ENCODE measurements at regions not wholly inside any gene's neighbourhood (a gene's known extent, or its start where the extent isn't known, plus 50 kb on each side); places are given as distances from the start of the nearest gene placed in this dataset.

DNA sequence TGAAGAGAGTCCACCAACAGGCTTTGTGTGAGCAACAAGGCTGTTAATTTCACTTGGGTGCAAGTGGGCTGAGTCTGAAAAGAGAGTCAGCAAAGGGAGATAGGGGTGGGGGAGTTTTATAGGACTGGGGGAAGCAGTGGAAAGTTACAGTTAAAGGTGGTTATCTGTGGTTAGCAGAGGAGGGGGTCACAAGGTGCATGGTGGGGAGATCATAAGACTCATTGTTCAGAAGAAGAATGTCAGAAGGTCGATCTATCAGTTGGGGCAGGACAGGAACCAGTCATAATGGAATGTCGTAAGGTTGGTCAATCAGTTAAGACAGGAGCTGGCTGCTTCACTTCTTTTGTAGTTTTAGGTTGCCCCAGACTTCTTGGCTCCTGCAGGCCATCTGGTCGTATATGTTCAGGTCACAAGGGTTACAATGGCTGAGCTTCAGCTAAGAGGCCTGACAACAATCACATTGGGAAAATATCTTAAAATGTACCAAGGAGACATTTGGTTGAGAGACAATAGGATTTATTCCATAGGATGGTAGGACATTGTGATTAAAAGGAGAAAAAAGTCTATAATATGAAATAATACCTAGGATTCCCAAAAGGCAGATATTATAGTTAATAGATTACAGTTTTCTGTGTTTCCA is 356.4 kb downstream of the ANKRD7 start:
- no peak for DNase-seq

GRCh38 chr7:118583641-118584040 is 359.1 kb downstream of the ANKRD7 start:
- no peak for DNase-seq

- DNase-seq, result no peak
Observed at GRCh38 chr7:118586248-118586647, 361.7 kb downstream of the ANKRD7 start.

GRCh38 chr7:118590107-118590506 is 365.6 kb downstream of the ANKRD7 start:
- no peak for DNase-seq

DNA sequence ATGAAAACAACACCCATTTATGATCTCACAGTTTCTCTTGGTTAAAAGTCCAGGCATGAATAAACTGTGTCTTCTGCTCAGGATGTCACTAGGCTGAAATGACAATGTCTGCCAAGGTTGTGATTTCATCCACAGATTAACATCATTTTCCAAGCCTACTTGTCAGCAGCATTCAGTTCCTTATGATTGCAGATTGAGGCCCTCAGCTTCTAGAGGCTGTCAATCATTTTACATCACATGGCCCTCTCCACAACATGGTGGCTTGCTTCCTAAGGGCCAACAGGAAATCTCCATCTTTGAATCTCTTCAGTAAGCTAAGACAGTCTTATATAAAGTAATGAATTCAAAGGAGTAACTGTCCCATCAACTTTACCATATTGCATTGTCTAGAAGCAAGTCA is 377.6 kb downstream of the ANKRD7 start:
- no peak for DNase-seq

- DNase-seq, result no peak
Observed at GRCh38 chr7:118606602-118607001, 382.1 kb downstream of the ANKRD7 start.

- DNase-seq, result no peak
Observed at GRCh38 chr7:118609207-118609606, 384.7 kb downstream of the ANKRD7 start.

GRCh38 chr7:118615681-118616080 is 391.2 kb downstream of the ANKRD7 start:
- no peak for DNase-seq

- DNase-seq, result no peak
Observed at GRCh38 chr7:118621810-118622360, 397.4 kb downstream of the ANKRD7 start.

DNA sequence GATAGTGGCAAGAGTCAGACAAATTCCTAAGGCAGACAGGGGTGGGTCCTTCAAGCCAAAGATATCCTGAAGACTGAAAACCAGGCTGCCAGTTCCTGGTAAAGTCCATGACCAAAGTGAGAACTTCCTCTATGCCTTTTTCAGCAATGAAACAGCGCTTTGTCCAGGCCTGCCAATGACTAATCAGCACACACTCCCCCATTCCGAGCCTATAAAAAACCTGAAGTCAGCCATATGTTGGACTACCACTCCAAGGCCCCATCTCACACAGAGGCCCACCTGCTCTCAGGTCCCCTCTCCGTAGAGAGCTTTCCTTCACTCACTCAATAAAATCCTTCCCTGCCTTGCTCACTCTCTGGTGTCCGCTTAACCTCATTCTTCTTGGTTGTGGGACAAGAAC is 402.2 kb downstream of the ANKRD7 start:
- no peak for DNase-seq

GRCh38 chr7:118627467-118627866 is 403.0 kb downstream of the ANKRD7 start:
- DNase-seq, result no peak

- no peak for DNase-seq
Observed at GRCh38 chr7:118629898-118630438, 405.5 kb downstream of the ANKRD7 start.

- no peak for DNase-seq
Observed at GRCh38 chr7:118642396-118642795, 417.9 kb downstream of the ANKRD7 start.

- DNase-seq, result no peak
Observed at GRCh38 chr7:118644346-118644745, 419.8 kb downstream of the ANKRD7 start.

DNA sequence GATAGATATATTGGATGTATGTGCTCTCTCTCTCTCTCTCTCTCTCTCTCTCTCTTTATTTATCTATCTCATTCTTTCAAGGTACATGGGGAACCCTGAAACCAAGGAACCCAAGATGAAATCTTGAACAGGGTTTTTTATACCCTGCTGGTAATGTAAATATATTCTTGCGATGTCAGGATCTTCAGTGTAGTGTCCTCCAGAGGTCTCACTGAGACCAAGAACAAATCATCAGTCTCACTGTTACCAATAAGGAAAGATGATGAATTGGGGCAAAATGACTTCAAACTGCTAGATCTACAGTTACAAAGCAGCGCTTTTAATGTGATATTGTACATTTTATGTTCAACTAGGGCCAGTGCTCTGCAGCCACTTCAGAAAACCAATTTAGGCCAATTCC is 423.5 kb downstream of the ANKRD7 start:
- no peak for DNase-seq

DNA sequence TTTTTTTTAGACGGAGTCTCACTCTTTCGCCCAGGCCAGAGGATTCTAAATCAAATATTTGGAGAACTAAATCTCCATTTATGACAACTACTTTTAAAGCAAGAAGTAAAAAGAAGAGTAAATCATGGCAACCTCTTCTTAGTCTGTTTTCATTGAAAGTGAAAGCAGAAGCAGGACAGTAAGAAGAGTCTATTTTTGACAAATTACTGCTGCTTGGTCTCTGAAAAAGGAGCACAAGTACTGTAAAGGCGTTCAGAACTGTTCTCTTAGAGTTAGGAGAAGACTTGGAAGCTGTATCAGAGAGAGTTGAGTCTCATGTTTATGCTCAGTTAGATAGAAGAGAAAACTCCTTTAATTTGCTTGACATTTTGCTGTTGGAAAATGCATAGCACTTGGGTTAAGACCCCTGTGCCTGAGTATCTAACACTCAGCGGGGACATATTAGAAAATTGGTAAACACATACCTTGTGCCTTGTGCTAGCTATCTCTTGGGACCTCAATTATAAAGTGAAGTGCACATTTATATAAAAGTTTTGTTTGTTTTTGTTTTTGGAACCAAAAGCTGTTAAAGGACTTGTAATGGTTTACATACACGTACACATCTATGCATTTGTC is 433.0 kb downstream of the ANKRD7 start:
- DNase-seq, result no peak

DNA sequence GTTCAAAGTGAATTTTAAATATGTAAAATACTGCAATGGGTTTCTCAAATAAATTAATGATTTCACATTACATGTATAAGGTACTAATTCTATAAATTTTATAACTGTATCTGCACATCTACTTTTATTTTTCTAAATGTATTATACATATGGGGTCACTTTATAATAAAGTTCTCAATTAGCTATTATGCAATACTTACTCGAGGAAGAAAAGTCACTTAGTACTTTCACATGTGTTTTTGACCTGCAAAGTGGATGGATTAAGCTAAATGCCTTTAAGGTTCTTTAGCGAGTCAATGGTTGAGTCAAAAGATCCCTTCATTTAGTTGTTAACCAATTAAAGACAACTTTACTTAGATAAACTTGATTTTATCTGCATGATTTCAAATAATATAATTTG is 437.8 kb downstream of the ANKRD7 start:
- DNase-seq, result no peak

DNA sequence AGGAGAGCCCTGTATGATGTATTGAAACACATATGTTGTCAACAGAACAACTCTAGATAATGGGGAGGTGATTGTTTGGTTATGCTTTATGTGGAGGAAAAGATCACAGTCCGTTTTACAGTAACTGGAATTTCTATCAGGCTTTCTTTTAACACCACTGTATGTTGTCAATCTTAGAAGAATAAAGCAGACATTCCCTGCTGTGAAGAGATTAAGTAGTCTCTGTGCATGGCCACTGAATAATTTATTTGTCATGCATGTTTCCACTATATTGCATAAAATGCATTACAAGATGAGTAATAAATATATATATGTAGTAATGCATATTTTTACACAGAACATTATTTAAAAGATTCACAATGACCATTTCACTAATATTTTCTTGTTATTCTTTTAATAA is 440.0 kb downstream of the ANKRD7 start:
- no peak for DNase-seq

- DNase-seq, result no peak
Observed at GRCh38 chr7:118671149-118671548, 446.6 kb downstream of the ANKRD7 start.

GRCh38 chr7:118684796-118685195 is 460.3 kb downstream of the ANKRD7 start:
- DNase-seq, result no peak

GRCh38 chr7:118689403-118689802 is 464.9 kb downstream of the ANKRD7 start:
- no peak for DNase-seq

GRCh38 chr7:118696879-118697278 is 472.4 kb downstream of the ANKRD7 start:
- DNase-seq, result no peak

DNA sequence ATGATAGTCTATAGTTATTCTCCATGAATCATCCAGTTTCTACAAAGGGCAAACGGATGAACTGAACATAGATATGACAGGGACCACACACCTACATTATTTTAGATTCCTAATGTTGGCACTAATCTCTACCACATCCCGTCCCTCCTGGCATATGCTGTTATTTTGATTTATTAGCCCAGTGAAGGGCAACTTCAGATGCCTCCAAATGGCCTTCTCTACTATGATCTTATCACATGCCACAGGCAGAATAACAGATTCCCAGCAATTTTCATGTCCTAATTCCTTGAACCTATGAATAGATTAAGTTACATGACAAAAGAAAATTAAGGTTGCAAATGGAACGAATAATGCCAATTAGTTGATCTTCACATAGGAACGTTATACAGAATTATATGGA is 474.7 kb downstream of the ANKRD7 start:
- no peak for DNase-seq

DNA sequence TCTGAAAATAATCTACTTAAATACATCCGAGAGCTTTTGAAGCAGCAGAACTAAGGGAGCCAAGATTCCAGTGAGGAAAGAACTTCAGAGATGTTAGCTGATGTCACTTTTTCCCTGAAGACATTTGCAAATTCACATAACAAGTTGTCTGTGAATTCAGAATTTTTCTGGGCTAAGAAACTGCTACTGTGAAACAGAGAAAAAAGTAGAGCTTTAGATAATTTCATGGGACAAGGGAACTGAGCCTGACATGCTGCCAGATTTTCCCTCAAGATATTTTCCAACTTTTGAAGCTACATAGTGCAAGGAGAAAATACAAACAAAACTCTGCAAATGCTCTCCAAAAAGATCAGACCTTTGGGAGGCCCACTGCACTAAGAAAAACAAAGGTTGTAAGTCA is 484.2 kb downstream of the ANKRD7 start:
- no peak for DNase-seq

DNA sequence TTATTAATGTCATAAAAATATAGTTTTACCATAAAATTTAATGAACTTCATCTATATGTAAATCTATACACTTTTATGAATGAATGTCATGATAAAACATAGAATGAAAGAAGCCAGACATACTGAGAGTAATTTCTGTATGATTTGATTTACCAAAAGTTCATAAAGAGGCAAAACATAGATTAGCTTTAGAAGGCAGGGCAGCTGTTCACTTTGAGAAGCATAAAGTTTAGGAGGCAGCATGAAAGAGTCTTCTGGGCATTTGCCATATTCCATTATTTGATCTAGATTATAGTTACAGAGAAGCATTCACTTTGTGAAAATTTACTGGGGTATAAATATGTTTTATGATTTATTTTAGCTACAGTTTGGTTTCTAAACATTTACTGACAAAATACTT is 487.2 kb downstream of the ANKRD7 start:
- DNase-seq, result no peak
